Activated naive CD8-positive, alpha-beta T cell (primary cell): ENCODE measurements at regions not wholly inside any gene's neighbourhood (a gene's known extent, or its start where the extent isn't known, plus 50 kb on each side); places are given as distances from the start of the nearest gene placed in this dataset.
"Not testable (repeated sequence)": the region's sequence is repeated elsewhere in the genome, so short reads cannot be mapped to it uniquely, and the experiment has no call there.

Source experiments
- H3K27ac Mint-ChIP-seq: one replicate; pipeline ENCODE4 v1.8.0; 2021; ENCODE audit warnings: mixed read lengths
- H3K27me3 Mint-ChIP-seq: one replicate; pipeline ENCODE4 v1.8.0; 2021; ENCODE audit warnings: mixed read lengths
- H3K36me3 Mint-ChIP-seq: one replicate; pipeline ENCODE4 v1.8.0; 2021; ENCODE audit warnings: mixed read lengths
- H3K4me1 Mint-ChIP-seq: one replicate; pipeline ENCODE4 v1.8.0; 2021; ENCODE audit warnings: low read depth, mixed read lengths
- H3K4me3 Mint-ChIP-seq: one replicate; pipeline ENCODE4 v1.8.0; 2021; ENCODE audit warnings: mild to moderate bottlenecking, mixed read lengths
- H3K9me3 Mint-ChIP-seq: one replicate; pipeline ENCODE4 v1.8.0; 2021; ENCODE audit warnings: low read depth, mixed read lengths

GRCh38 chr1:228796945-228797344 is 61.7 kb downstream of the RHOU start:
- Mint-ChIP-seq H3K4me3 (peak overlapping the region; percentile 6), H3K4me1 (peaks cover 11% of the 10 kb centered on the region)
- H3K27me3 Mint-ChIP-seq, H3K9me3 Mint-ChIP-seq, H3K36me3 Mint-ChIP-seq, H3K27ac Mint-ChIP-seq: not testable (repeated sequence)

GRCh38 chr1:228798035-228798434 is 62.8 kb downstream of the RHOU start:
- no peak overlapping the region for H3K27ac Mint-ChIP-seq
- H3K4me3 Mint-ChIP-seq, result no peak overlapping the region
- H3K9me3 Mint-ChIP-seq, result no peaks in the 10 kb centered on the region
- H3K36me3 Mint-ChIP-seq, result peaks cover 6% of the 10 kb centered on the region
- peaks cover 14% of the 10 kb centered on the region for H3K4me1 Mint-ChIP-seq
- H3K27me3 Mint-ChIP-seq, result no peaks in the 10 kb centered on the region

- Mint-ChIP-seq H3K4me3 (no peak overlapping the region), H3K4me1 (peaks cover 16% of the 10 kb centered on the region), H3K9me3 (no peaks in the 10 kb centered on the region), H3K27ac (no peak overlapping the region), H3K27me3 (no peaks in the 10 kb centered on the region), H3K36me3 (peaks cover 6% of the 10 kb centered on the region)
Observed at GRCh38 chr1:228798548-228798947, 63.3 kb downstream of the RHOU start.

- no peaks in the 10 kb centered on the region for H3K9me3 Mint-ChIP-seq
- no peak overlapping the region for H3K4me3 Mint-ChIP-seq
- peaks cover 24% of the 10 kb centered on the region for H3K4me1 Mint-ChIP-seq
- no peak overlapping the region for H3K27ac Mint-ChIP-seq
- peaks cover 6% of the 10 kb centered on the region for H3K36me3 Mint-ChIP-seq
- H3K27me3 Mint-ChIP-seq, result no peaks in the 10 kb centered on the region
Observed at GRCh38 chr1:228799924-228800323, 64.6 kb downstream of the RHOU start.

- Mint-ChIP-seq H3K4me1 (peaks cover 26% of the 10 kb centered on the region), H3K27ac (no peak overlapping the region)
Observed at GRCh38 chr1:228801068-228801467, 65.8 kb downstream of the RHOU start.

GRCh38 chr1:228802386-228803220 is 67.3 kb downstream of the RHOU start:
- Mint-ChIP-seq H3K9me3 (no peaks in the 10 kb centered on the region), H3K4me1 (peaks cover 22% of the 10 kb centered on the region), H3K36me3 (peaks cover 5% of the 10 kb centered on the region), H3K27ac (peak overlapping the region; percentile 41), H3K27me3 (no peaks in the 10 kb centered on the region), H3K4me3 (no peak overlapping the region)

More at GRCh38 chr1:228801068-228801467, 65.8 kb downstream of the RHOU start:
- peaks cover 6% of the 10 kb centered on the region for H3K36me3 Mint-ChIP-seq
- H3K27me3 Mint-ChIP-seq, result no peaks in the 10 kb centered on the region
- H3K9me3 Mint-ChIP-seq, result no peaks in the 10 kb centered on the region
- no peak overlapping the region for H3K4me3 Mint-ChIP-seq

- H3K4me1 Mint-ChIP-seq, result peaks cover 22% of the 10 kb centered on the region
- no peak overlapping the region for H3K27ac Mint-ChIP-seq
- no peaks in the 10 kb centered on the region for H3K9me3 Mint-ChIP-seq
- H3K27me3 Mint-ChIP-seq, result no peaks in the 10 kb centered on the region
- peaks cover 2% of the 10 kb centered on the region for H3K36me3 Mint-ChIP-seq
- H3K4me3 Mint-ChIP-seq, result no peak overlapping the region
Observed at GRCh38 chr1:228803421-228803820, 68.1 kb downstream of the RHOU start.

- Mint-ChIP-seq H3K27ac (peak overlapping the region; percentile 78), H3K4me3 (no peak overlapping the region), H3K36me3 (peaks cover 2% of the 10 kb centered on the region), H3K9me3 (no peaks in the 10 kb centered on the region), H3K4me1 (peaks cover 25% of the 10 kb centered on the region), H3K27me3 (no peaks in the 10 kb centered on the region)
Observed at GRCh38 chr1:228804173-228804572, 68.9 kb downstream of the RHOU start.

GRCh38 chr1:228804640-228805413 is 69.5 kb downstream of the RHOU start:
- H3K4me3 Mint-ChIP-seq, result peak overlapping the region; percentile 67
- no peaks in the 10 kb centered on the region for H3K27me3 Mint-ChIP-seq
- no peaks in the 10 kb centered on the region for H3K9me3 Mint-ChIP-seq
- H3K27ac Mint-ChIP-seq, result peak overlapping the region; percentile 78
- H3K4me1 Mint-ChIP-seq, result peaks cover 32% of the 10 kb centered on the region
- H3K36me3 Mint-ChIP-seq, result peaks cover 2% of the 10 kb centered on the region

GRCh38 chr1:228807904-228808605 is 72.8 kb downstream of the RHOU start:
- Mint-ChIP-seq H3K36me3 (peaks cover 2% of the 10 kb centered on the region), H3K9me3 (no peaks in the 10 kb centered on the region), H3K4me3 (no peak overlapping the region), H3K27me3 (no peaks in the 10 kb centered on the region), H3K4me1 (peaks cover 46% of the 10 kb centered on the region), H3K27ac (no peak overlapping the region)

GRCh38 chr1:228809621-228810394 is 74.5 kb downstream of the RHOU start:
- H3K27ac Mint-ChIP-seq, result peak overlapping the region; percentile 13
- H3K4me1 Mint-ChIP-seq, result peaks cover 37% of the 10 kb centered on the region
- peaks cover 2% of the 10 kb centered on the region for H3K36me3 Mint-ChIP-seq
- H3K9me3 Mint-ChIP-seq, result no peaks in the 10 kb centered on the region
- no peaks in the 10 kb centered on the region for H3K27me3 Mint-ChIP-seq
- no peak overlapping the region for H3K4me3 Mint-ChIP-seq

- H3K27ac Mint-ChIP-seq, result no peak overlapping the region
- H3K36me3 Mint-ChIP-seq, result peaks cover 2% of the 10 kb centered on the region
- H3K9me3 Mint-ChIP-seq, result no peaks in the 10 kb centered on the region
- peaks cover 31% of the 10 kb centered on the region for H3K4me1 Mint-ChIP-seq
- H3K27me3 Mint-ChIP-seq, result no peaks in the 10 kb centered on the region
- no peak overlapping the region for H3K4me3 Mint-ChIP-seq
Observed at GRCh38 chr1:228810395-228810758, 75.1 kb downstream of the RHOU start.

- H3K4me3 Mint-ChIP-seq, result no peak overlapping the region
- no peaks in the 10 kb centered on the region for H3K27me3 Mint-ChIP-seq
- H3K4me1 Mint-ChIP-seq, result peaks cover 27% of the 10 kb centered on the region
- H3K9me3 Mint-ChIP-seq, result no peaks in the 10 kb centered on the region
- H3K36me3 Mint-ChIP-seq, result peaks cover 2% of the 10 kb centered on the region
- peak overlapping the region; percentile 22 for H3K27ac Mint-ChIP-seq
Observed at GRCh38 chr1:228810878-228811711, 75.8 kb downstream of the RHOU start.
